HG03460 (cell line): ENCODE measurements at regions not wholly inside any gene's neighbourhood (a gene's known extent, or its start where the extent isn't known, plus 50 kb on each side); places are given as distances from the start of the nearest gene placed in this dataset.

Source experiments
- ATAC-seq: cut with Tn5 transposase; IDR thresholded peaks from one replicate; pipeline ENCODE4 v1.9.1; 2021; ENCODE audit not compliant: unreplicated experiment

GRCh38 chr9:73845954-73846690 is 651.0 kb upstream of the RORB start:
- peak; percentile 13 for ATAC-seq

- no peak for ATAC-seq
Observed at GRCh38 chr9:73847536-73847935, 649.6 kb upstream of the RORB start.

- no peak for ATAC-seq
Observed at GRCh38 chr9:73853549-73853948, 643.6 kb upstream of the RORB start.

GRCh38 chr9:73855206-73855605 is 641.9 kb upstream of the RORB start:
- no peak for ATAC-seq

- no peak for ATAC-seq
Observed at GRCh38 chr9:73863924-73864323, 633.2 kb upstream of the RORB start.

- ATAC-seq = no peak
Observed at GRCh38 chr9:73866451-73866850, 630.7 kb upstream of the RORB start.

- ATAC-seq = peak; percentile 100
Observed at GRCh38 chr9:73869264-73869663, 627.9 kb upstream of the RORB start.

GRCh38 chr9:73871636-73872035 is 625.5 kb upstream of the RORB start:
- no peak for ATAC-seq

GRCh38 chr9:73872701-73873100 is 624.4 kb upstream of the RORB start:
- no peak for ATAC-seq

GRCh38 chr9:73880101-73880500 is 617.0 kb upstream of the RORB start:
- ATAC-seq = no peak

- no peak for ATAC-seq
Observed at GRCh38 chr9:73889023-73889422, 608.1 kb upstream of the RORB start.

- ATAC-seq = no peak
Observed at GRCh38 chr9:73890685-73891277, 606.4 kb upstream of the RORB start.

- no peak for ATAC-seq
Observed at GRCh38 chr9:73892335-73892734, 604.8 kb upstream of the RORB start.

- no peak for ATAC-seq
Observed at GRCh38 chr9:73893230-73893629, 603.9 kb upstream of the RORB start.

GRCh38 chr9:73896061-73896460 is 601.1 kb upstream of the RORB start:
- no peak for ATAC-seq

GRCh38 chr9:73906671-73907070 is 590.5 kb upstream of the RORB start:
- no peak for ATAC-seq

GRCh38 chr9:73911804-73912203 is 585.3 kb upstream of the RORB start:
- ATAC-seq = no peak

GRCh38 chr9:73916016-73916673 is 581.0 kb upstream of the RORB start:
- ATAC-seq = no peak

GRCh38 chr9:73919712-73920111 is 577.4 kb upstream of the RORB start:
- no peak for ATAC-seq

GRCh38 chr9:73923796-73924195 is 573.3 kb upstream of the RORB start:
- no peak for ATAC-seq

- no peak for ATAC-seq
Observed at GRCh38 chr9:73951147-73951546, 546.0 kb upstream of the RORB start.

- ATAC-seq = no peak
Observed at GRCh38 chr9:73962792-73963191, 534.3 kb upstream of the RORB start.
